GM19395 (cell line): ENCODE measurements at regions not wholly inside any gene's neighbourhood (a gene's known extent, or its start where the extent isn't known, plus 50 kb on each side); places are given as distances from the start of the nearest gene placed in this dataset.

Source experiments
- ATAC-seq: cut with Tn5 transposase; IDR thresholded peaks from one replicate; pipeline ENCODE4 v1.9.1; 2021; ENCODE audit warnings: mild to moderate bottlenecking, moderate library complexity; ENCODE audit not compliant: unreplicated experiment

GRCh38 chr21:41689289-41689583, 77.6 kb downstream of the RIPK4 start:
- ATAC-seq, result no peak

- no peak for ATAC-seq
Observed at GRCh38 chr21:41687633-41688032, 79.2 kb downstream of the RIPK4 start.

GRCh38 chr21:41686664-41687063, 80.2 kb downstream of the RIPK4 start:
- ATAC-seq, result no peak

- ATAC-seq, result no peak
Observed at GRCh38 chr21:41685511-41686149, 81.2 kb downstream of the RIPK4 start.

- ATAC-seq, result no peak
Observed at GRCh38 chr21:41684381-41685245, 82.2 kb downstream of the RIPK4 start.

GRCh38 chr21:41683815-41684214, 83.0 kb downstream of the RIPK4 start:
- ATAC-seq, result no peak

- ATAC-seq, result no peak
Observed at GRCh38 chr21:41682719-41683179, 84.1 kb downstream of the RIPK4 start.

- ATAC-seq, result no peak
Observed at GRCh38 chr21:41681939-41682718, 84.7 kb downstream of the RIPK4 start.

- no peak for ATAC-seq
Observed at GRCh38 chr21:41681348-41681801, 85.5 kb downstream of the RIPK4 start.

GRCh38 chr21:41680444-41681347, 86.2 kb downstream of the RIPK4 start:
- no peak for ATAC-seq

- ATAC-seq, result no peak
Observed at GRCh38 chr21:41678924-41679318, 87.9 kb downstream of the RIPK4 start.

GRCh38 chr21:41678016-41678923, 88.6 kb downstream of the RIPK4 start:
- ATAC-seq, result no peak

GRCh38 chr21:41677671-41678015, 89.2 kb downstream of the RIPK4 start:
- ATAC-seq, result no peak

- no peak for ATAC-seq
Observed at GRCh38 chr21:41676198-41676597, 90.7 kb downstream of the RIPK4 start.

GRCh38 chr21:41675574-41675973, 91.3 kb downstream of the RIPK4 start:
- ATAC-seq, result no peak

GRCh38 chr21:41674402-41674801, 92.5 kb downstream of the RIPK4 start:
- no peak for ATAC-seq

GRCh38 chr21:41673596-41674335, 93.1 kb downstream of the RIPK4 start:
- no peak for ATAC-seq

- ATAC-seq, result no peak
Observed at GRCh38 chr21:41673071-41673470, 93.8 kb downstream of the RIPK4 start.

- ATAC-seq, result no peak
Observed at GRCh38 chr21:41672543-41672915, 94.3 kb downstream of the RIPK4 start.
